H1 (cell line): ENCODE measurements at regions not wholly inside any gene's neighbourhood (a gene's known extent, or its start where the extent isn't known, plus 50 kb on each side); places are given as distances from the start of the nearest gene placed in this dataset.

Experiments used
- CTCF ChIA-PET: fragments of 300-600 bp; sonication (Branson Sonifier 250); formaldehyde crosslinking; loops from one replicate; lab custom pipeline; 2021; ENCODE audit not compliant: partially characterized antibody; lab: Charles Lee
- POLR2A ChIA-PET: fragments of 300-600 bp; sonication (Branson Sonifier 250); formaldehyde crosslinking; loops from one replicate; lab custom pipeline; 2021; ENCODE audit warnings: inconsistent platforms; ENCODE audit not compliant: partially characterized antibody; lab: Charles Lee
- DNase-seq, 2 experiments: peaks; one replicate each; pipeline versions ENCODE4 v3.0.0 to v3.0.0-alpha.2; 2010 to 2022; ENCODE audit warnings: low spot score in 2 of 2, low read depth in 1 of 2, mixed read lengths in 1 of 2
- FAIRE-seq: peaks from 2 replicates; lab custom pipeline; 2011; peaks lifted over from hg19 to GRCh38; lab: Jason Lieb, UNC
- H2AFZ ChIP-seq: 2 replicates; pipeline ENCODE4 v1.8.1; 2012; ENCODE audit warnings: low read length, inconsistent platforms
- H2AK5ac ChIP-seq: 2 replicates; pipeline ENCODE4 v1.6.1; 2013; ENCODE audit warnings: low read depth, low read length
- H2BK120ac ChIP-seq: replicated peaks from 2 replicates; pipeline ENCODE3; 2013; ENCODE audit warnings: low read depth, low read length, inconsistent platforms
- H2BK12ac ChIP-seq: 2 replicates; pipeline ENCODE4 v1.6.1; 2013; ENCODE audit warnings: low read depth, low read length
- H2BK15ac ChIP-seq: 2 replicates; pipeline ENCODE4 v1.6.1; 2013; ENCODE audit warnings: low read length
- H2BK20ac ChIP-seq: 2 replicates; pipeline ENCODE4 v1.6.1; 2013; ENCODE audit warnings: low read length
- H2BK5ac ChIP-seq: 2 replicates; pipeline ENCODE4 v1.6.1; 2013; ENCODE audit warnings: low read depth, low read length
- H3K14ac ChIP-seq: 2 replicates; pipeline ENCODE4 v1.6.1; 2013; ENCODE audit warnings: inconsistent platforms; ENCODE audit not compliant: insufficient read length
- H3K18ac ChIP-seq: 2 replicates; pipeline ENCODE4 v1.6.1; 2013; ENCODE audit warnings: low read length; ENCODE audit errors: extremely low read depth
- H3K23ac ChIP-seq: 2 replicates; pipeline ENCODE4 v1.6.1; 2013; ENCODE audit warnings: inconsistent platforms; ENCODE audit not compliant: insufficient read length
- H3K23me2 ChIP-seq: 2 replicates; pipeline ENCODE4 v1.6.1; 2013; ENCODE audit warnings: low read depth, low read length
- H3K27ac ChIP-seq: 2 replicates; pipeline ENCODE4 v1.6.1; 2011; ENCODE audit warnings: low read depth, low read length, inconsistent platforms
- H3K27me3 ChIP-seq, 4 experiments: replicated peaks in 1 of 4; 1 replicate in 1 of 4; 2 replicates in 3 of 4; pipeline versions ENCODE4 v1.6.1 to v1.8.1; 2011 to 2013; ENCODE audit warnings: low read length in 3 of 4, mild to moderate bottlenecking in 3 of 4, inconsistent platforms in 2 of 4, mixed read lengths in 2 of 4, moderate library complexity in 1 of 4; ENCODE audit not compliant: control insufficient read depth in 3 of 4, insufficient read depth in 3 of 4; ENCODE audit errors: extremely low read depth in 1 of 4
- H3K36me3 ChIP-seq, 4 experiments: 2 replicates each; pipeline versions ENCODE4 v1.6.1 to v1.8.1; 2011 to 2013; ENCODE audit warnings: mild to moderate bottlenecking in 4 of 4, low read length in 3 of 4, moderate library complexity in 2 of 4, control low read depth in 1 of 4, inconsistent platforms in 1 of 4; ENCODE audit not compliant: insufficient read depth in 4 of 4, control insufficient read depth in 2 of 4
- H3K4ac ChIP-seq: replicated peaks from 2 replicates; pipeline ENCODE3; 2013; ENCODE audit warnings: low read length, low read depth, mixed read lengths, inconsistent platforms; ENCODE audit not compliant: insufficient read length
- H3K4me1 ChIP-seq, 4 experiments: replicated peaks in 1 of 4; 1 replicate in 1 of 4; 2 replicates in 3 of 4; pipeline versions ENCODE4 v1.6.1 to v1.8.1; 2011 to 2013; ENCODE audit warnings: low read length in 3 of 4, inconsistent platforms in 2 of 4, mixed read lengths in 1 of 4; ENCODE audit not compliant: insufficient read depth in 4 of 4, control insufficient read depth in 3 of 4
- H3K4me2 ChIP-seq, 2 experiments: 2 replicates each; pipeline versions ENCODE4 v1.6.1 to v1.8.1; 2011 to 2013; ENCODE audit warnings: low read depth in 2 of 2, low read length in 2 of 2, control low read depth in 1 of 2, inconsistent platforms in 1 of 2, mild to moderate bottlenecking in 1 of 2; ENCODE audit not compliant: insufficient read depth in 1 of 2
- H3K4me3 ChIP-seq, 4 experiments: fragments of 200-600, 300-600 bp in 1 of 4; sonication (generic), shearing (Covaris generic), sonication (Bioruptor Twin) in 1 of 4; 2 replicates each; pipeline versions ENCODE4 v1.5.1 to v1.8.1; 2011 to 2016; ENCODE audit warnings: low read length in 4 of 4, low read depth in 3 of 4, control low read depth in 2 of 4, inconsistent platforms in 2 of 4, mild to moderate bottlenecking in 2 of 4, mixed read lengths in 1 of 4, moderate library complexity in 1 of 4; ENCODE audit not compliant: insufficient read depth in 2 of 4; ENCODE audit errors: extremely low read depth in 1 of 4
- H3K56ac ChIP-seq: replicated peaks from 2 replicates; pipeline ENCODE3; 2013; ENCODE audit warnings: low read depth, mild to moderate bottlenecking, mixed read lengths, low read length, inconsistent platforms; ENCODE audit not compliant: insufficient read length
- H3K79me1 ChIP-seq: 2 replicates; pipeline ENCODE4 v1.6.1; 2013; ENCODE audit warnings: low read depth, low read length, control low read depth
- H3K79me2 ChIP-seq, 2 experiments: 2 replicates each; pipeline versions ENCODE4 v1.6.1 to v1.8.1; 2012 to 2013; ENCODE audit warnings: low read length in 2 of 2, mild to moderate bottlenecking in 2 of 2, inconsistent platforms in 1 of 2; ENCODE audit not compliant: insufficient read depth in 2 of 2, control insufficient read depth in 1 of 2
- H3K9ac ChIP-seq, 4 experiments: replicated peaks in 1 of 4; 1 replicate in 1 of 4; 2 replicates in 3 of 4; pipeline versions ENCODE4 v1.6.1 to v1.8.1; 2011 to 2013; ENCODE audit warnings: low read depth in 3 of 4, low read length in 3 of 4, control low read depth in 2 of 4, mild to moderate bottlenecking in 2 of 4, moderate library complexity in 2 of 4, inconsistent platforms in 1 of 4; ENCODE audit errors: extremely low read depth in 1 of 4
- H3K9me3 ChIP-seq, 2 experiments: 2 replicates each; pipeline versions ENCODE4 v1.6.1 to v1.8.1; 2012 to 2013; ENCODE audit warnings: mild to moderate bottlenecking in 2 of 2, moderate library complexity in 2 of 2, control low read depth in 1 of 2, inconsistent platforms in 1 of 2, low read depth in 1 of 2, low read length in 1 of 2, mixed read lengths in 1 of 2; ENCODE audit not compliant: insufficient read depth in 2 of 2
- H4K20me1 ChIP-seq, 2 experiments: replicated peaks in 1 of 2; 2 replicates each; pipeline versions ENCODE3 to v1.8.1; 2011 to 2013; ENCODE audit warnings: inconsistent platforms in 2 of 2, low read length in 2 of 2, mild to moderate bottlenecking in 1 of 2; ENCODE audit not compliant: insufficient read depth in 2 of 2, control insufficient read depth in 1 of 2
- H4K5ac ChIP-seq: 2 replicates; pipeline ENCODE4 v1.6.1; 2013; ENCODE audit warnings: low read length, low read depth, mixed read lengths, inconsistent platforms; ENCODE audit not compliant: insufficient read length
- H4K8ac ChIP-seq: 2 replicates; pipeline ENCODE4 v1.8.0; 2013; ENCODE audit warnings: mild to moderate bottlenecking, moderate library complexity, low read length, inconsistent platforms; ENCODE audit not compliant: insufficient read depth; ENCODE audit errors: extremely low read depth
- H4K91ac ChIP-seq: replicated peaks from 2 replicates; pipeline ENCODE3; 2013; ENCODE audit warnings: low read length, mixed read lengths, inconsistent platforms; ENCODE audit not compliant: insufficient read length
- BCL11A ChIP-seq, 2 experiments: IDR thresholded peaks; one replicate each; pipeline ENCODE4 v1.6.1; 2011; ENCODE audit warnings: low read depth in 2 of 2, low read length in 2 of 2, mild to moderate bottlenecking in 2 of 2
- CBX8 ChIP-seq: fragments of 300-800, 300-1000 bp; sonication (generic); IDR thresholded peaks from 2 replicates; pipeline ENCODE4 v1.7.1; 2016; ENCODE audit warnings: low read depth, low read length, borderline replicate concordance
- EGR1 ChIP-seq: IDR thresholded peaks from 2 replicates; pipeline ENCODE4 v1.6.1; 2011; ENCODE audit warnings: low read depth, low read length, borderline replicate concordance
- GTF2F1 ChIP-seq: IDR thresholded peaks from 2 replicates; pipeline ENCODE4 v1.6.1; 2012; ENCODE audit warnings: low read depth, low read length, improper control_type of control experiment, borderline replicate concordance
- POLR2AphosphoS5 ChIP-seq: IDR thresholded peaks from 2 replicates; pipeline ENCODE4 v1.6.1; 2011; ENCODE audit warnings: low read depth, low read length
- POU5F1 ChIP-seq: IDR thresholded peaks from 2 replicates; pipeline ENCODE4 v1.6.1; 2011; ENCODE audit warnings: low read depth, mild to moderate bottlenecking, low read length, moderate library complexity
- TAF7 ChIP-seq: optimal IDR thresholded peaks from 2 replicates; pipeline ENCODE3; 2011; ENCODE audit warnings: low read depth, mild to moderate bottlenecking, inconsistent platforms, low read length, moderate library complexity, borderline replicate concordance
- TBP ChIP-seq: IDR thresholded peaks from 2 replicates; pipeline ENCODE4 v1.6.1; 2011; ENCODE audit warnings: low read depth, low read length, improper control_type of control experiment
- WGBS, 2 experiments: shearing (Covaris generic) in 1 of 2; methylation state at CpG; one replicate each; pipeline versions ENCODE4 v1.1.6 to v1.1.7; 2013 to 2015; ENCODE audit warnings: low lambda C conversion rate in 2 of 2, mixed read lengths in 2 of 2, inconsistent platforms in 1 of 2, low coverage in 1 of 2, missing lambda C conversion rate in 1 of 2; ENCODE audit not compliant: insufficient replicate concordance in 2 of 2, insufficient coverage in 1 of 2, insufficient read length in 1 of 2; ENCODE audit errors: extremely low coverage in 1 of 2, missing lambda C conversion rate in 1 of 2; 5-methylcytosine and 5-hydroxymethylcytosine counted together

GRCh38 chr14:71524320-71524982, 407.8 kb upstream of the RGS6 start:
- DNase-seq: no peak
- H2BK12ac ChIP-seq: no peak overlapping the region
- H3K9ac ChIP-seq: no peak overlapping the region
- no peak overlapping the region for H3K4ac ChIP-seq
- POLR2A ChIA-PET: no interaction called here
- H3K56ac ChIP-seq: no peak overlapping the region
- no peak overlapping the region for H3K23ac ChIP-seq
- no peak for TF ChIP-seq TAF7
- TF ChIP-seq BCL11A (IDR thresholded peaks at IDR 0.05; ENCODE audit: low read depth in 2 of 2, low read length in 2 of 2): no peak
- no peak for TF ChIP-seq POU5F1
- TF ChIP-seq POLR2AphosphoS5: no peak
- TF ChIP-seq GTF2F1: no peak
- TF ChIP-seq TBP: no peak
- TF ChIP-seq CBX8: no peak
- TF ChIP-seq EGR1: no peak
- TF ChIP-seq, all 59 proteins: peak for 0
- no peak overlapping the region for H2BK20ac ChIP-seq
- no peaks in the 10 kb centered on the region for H3K9me3 ChIP-seq
- no peak for FAIRE-seq
- 94% methylated on average over 6 of the region's 6 CpGs; no CpG with 5 or more reads in 1 of the 2 experiments for WGBS, 2 experiments
- H3K14ac ChIP-seq: no peak overlapping the region
- no peak overlapping the region for H3K18ac ChIP-seq
- H3K27ac ChIP-seq: no peak overlapping the region
- H2AFZ ChIP-seq: no peak overlapping the region
- no peak overlapping the region for H3K4me2 ChIP-seq
- H4K20me1 ChIP-seq: no peaks in the 10 kb centered on the region
- H4K8ac ChIP-seq: no peak overlapping the region
- H2BK15ac ChIP-seq: no peak overlapping the region
- peaks cover 0 to 2% (median 0%) of the 10 kb centered on the region in 4 experiments; a peak in 1 of 7 replicates for H3K4me1 ChIP-seq
- 0 out of 2 replicates have a peak overlapping the region, but pooled peaks have one; percentile 75 for H2AK5ac ChIP-seq
- no peaks in the 10 kb centered on the region for H3K36me3 ChIP-seq
- no peaks in the 10 kb centered on the region; the same call in 1 of the 2 replicates for H3K79me1 ChIP-seq
- no peak overlapping the region for H2BK120ac ChIP-seq
- H3K4me3 ChIP-seq: no peak overlapping the region
- CTCF ChIA-PET: no interaction called here
- no peak overlapping the region for H4K91ac ChIP-seq
- peaks cover 0 to 19% of the 10 kb centered on the region in 2 experiments; a peak in 2 of 4 replicates for H3K79me2 ChIP-seq
- no peak overlapping the region for H2BK5ac ChIP-seq
- H3K27me3 ChIP-seq: no peaks in the 10 kb centered on the region
- H3K23me2 ChIP-seq: no peaks in the 10 kb centered on the region
- no peak overlapping the region for H4K5ac ChIP-seq
